ENCODE measurements at regions not wholly inside any gene's neighbourhood (a gene's known extent, or its start where the extent isn't known, plus 50 kb on each side); places are given as distances from the start of the nearest gene placed in this dataset.

GRCh38 chr6:81436990-81437389 is 315.5 kb downstream of the TENT5A start:
- Mint-ChIP-seq H3K4me3 (ENCODE audit: unreplicated experiment) (no peak overlapping the region), H3K36me3 (ENCODE audit: unreplicated experiment) (no peaks in the 10 kb centered on the region), H3K4me1 (ENCODE audit: low read depth, unreplicated experiment) (no peaks in the 10 kb centered on the region), H3K27me3 (ENCODE audit: unreplicated experiment) (no peaks in the 10 kb centered on the region), H3K9me3 (ENCODE audit: unreplicated experiment) (peaks cover 7% of the 10 kb centered on the region), H3K27ac (ENCODE audit: unreplicated experiment) (no peak overlapping the region)
- DNase-seq, result no peak
- TF ChIP-seq CTCF (IDR thresholded peaks at IDR 0.05; ENCODE audit: partially characterized antibody, unreplicated experiment), result no peak

- Mint-ChIP-seq H3K27me3 (ENCODE audit: unreplicated experiment) (no peaks in the 10 kb centered on the region), H3K4me3 (ENCODE audit: unreplicated experiment) (no peak overlapping the region), H3K27ac (ENCODE audit: unreplicated experiment) (no peak overlapping the region), H3K9me3 (ENCODE audit: unreplicated experiment) (no peaks in the 10 kb centered on the region), H3K36me3 (ENCODE audit: unreplicated experiment) (no peaks in the 10 kb centered on the region), H3K4me1 (ENCODE audit: low read depth, unreplicated experiment) (peaks cover 4% of the 10 kb centered on the region)
- TF ChIP-seq CTCF (IDR thresholded peaks at IDR 0.05; ENCODE audit: partially characterized antibody, unreplicated experiment), result no peak
- no peak for DNase-seq
Measured at GRCh38 chr6:81413306-81413705, 339.2 kb downstream of the TENT5A start.

- Mint-ChIP-seq H3K36me3 (ENCODE audit: unreplicated experiment) (no peaks in the 10 kb centered on the region), H3K27me3 (ENCODE audit: unreplicated experiment) (no peaks in the 10 kb centered on the region), H3K9me3 (ENCODE audit: unreplicated experiment) (peaks cover under 1% of the 10 kb centered on the region), H3K27ac (ENCODE audit: unreplicated experiment) (no peak overlapping the region), H3K4me1 (ENCODE audit: low read depth, unreplicated experiment) (no peaks in the 10 kb centered on the region), H3K4me3 (ENCODE audit: unreplicated experiment) (no peak overlapping the region)
- DNase-seq, result no peak
- TF ChIP-seq CTCF (IDR thresholded peaks at IDR 0.05; ENCODE audit: partially characterized antibody, unreplicated experiment), result no peak
Measured at GRCh38 chr6:81401970-81402690, 350.4 kb downstream of the TENT5A start.

- DNase-seq, result no peak
- no peak for TF ChIP-seq CTCF (IDR thresholded peaks at IDR 0.05; ENCODE audit: partially characterized antibody, unreplicated experiment)
- Mint-ChIP-seq H3K4me1 (ENCODE audit: low read depth, unreplicated experiment) (no peaks in the 10 kb centered on the region), H3K27me3 (ENCODE audit: unreplicated experiment) (no peaks in the 10 kb centered on the region), H3K36me3 (ENCODE audit: unreplicated experiment) (peaks cover 2% of the 10 kb centered on the region), H3K27ac (ENCODE audit: unreplicated experiment) (no peak overlapping the region), H3K4me3 (ENCODE audit: unreplicated experiment) (no peak overlapping the region), H3K9me3 (ENCODE audit: unreplicated experiment) (peaks cover 2% of the 10 kb centered on the region)
Measured at GRCh38 chr6:81396916-81397315, 355.6 kb downstream of the TENT5A start.

GRCh38 chr6:81387163-81387562 is 365.3 kb downstream of the TENT5A start:
- H3K27ac Mint-ChIP-seq (ENCODE audit: unreplicated experiment), result no peak overlapping the region
- H3K27me3 Mint-ChIP-seq (ENCODE audit: unreplicated experiment), result no peaks in the 10 kb centered on the region
- no peaks in the 10 kb centered on the region for H3K4me1 Mint-ChIP-seq (ENCODE audit: low read depth, unreplicated experiment)
- TF ChIP-seq CTCF (IDR thresholded peaks at IDR 0.05; ENCODE audit: partially characterized antibody, unreplicated experiment), result no peak
- peaks cover 5% of the 10 kb centered on the region for H3K9me3 Mint-ChIP-seq (ENCODE audit: unreplicated experiment)
- H3K36me3 Mint-ChIP-seq (ENCODE audit: unreplicated experiment), result peaks cover 9% of the 10 kb centered on the region
- no peak for DNase-seq
- no peak overlapping the region for H3K4me3 Mint-ChIP-seq (ENCODE audit: unreplicated experiment)

Data from glutamatergic neuron (in vitro differentiated cells).